Left renal pelvis (tissue), 4 donors: ENCODE measurements at regions not wholly inside any gene's neighbourhood (a gene's known extent, or its start where the extent isn't known, plus 50 kb on each side); places are given as distances from the start of the nearest gene placed in this dataset.

Experiments
- DNase-seq, 4 donors: peaks; one replicate each; pipeline ENCODE4 v3.0.0-alpha.2; 2013; ENCODE audit warnings: low read depth in 4 of 4, low spot score in 3 of 4

- DNase-seq: no peak
Observed at GRCh38 chr1:195019385-195019784, 1588.9 kb downstream of the KCNT2 start.

GRCh38 chr1:195012995-195013394 is 1595.2 kb downstream of the KCNT2 start:
- DNase-seq: no peak

GRCh38 chr1:195005338-195005737 is 1602.9 kb downstream of the KCNT2 start:
- DNase-seq: no peak

- DNase-seq: no peak
Observed at GRCh38 chr1:194990483-194990882, 1617.8 kb downstream of the KCNT2 start.

- DNase-seq: no peak
Observed at GRCh38 chr1:194975913-194976312, 1632.3 kb downstream of the KCNT2 start.

GRCh38 chr1:194968916-194969315 is 1639.3 kb downstream of the KCNT2 start:
- no peak for DNase-seq

- no peak for DNase-seq
Observed at GRCh38 chr1:194959795-194960194, 1648.4 kb downstream of the KCNT2 start.

- DNase-seq: no peak
Observed at GRCh38 chr1:194952171-194952570, 1656.1 kb downstream of the KCNT2 start.

- DNase-seq: no peak
Observed at GRCh38 chr1:194950584-194950983, 1657.7 kb downstream of the KCNT2 start.

GRCh38 chr1:194940336-194941030 is 1667.8 kb downstream of the KCNT2 start:
- DNase-seq: no peak

GRCh38 chr1:194935864-194936263 is 1672.4 kb downstream of the KCNT2 start:
- DNase-seq: no peak

GRCh38 chr1:194931166-194931565 is 1677.1 kb downstream of the KCNT2 start:
- DNase-seq: no peak

- DNase-seq: no peak
Observed at GRCh38 chr1:194930132-194930531, 1678.1 kb downstream of the KCNT2 start.

- no peak for DNase-seq
Observed at GRCh38 chr1:194929357-194929756, 1678.9 kb downstream of the KCNT2 start.

GRCh38 chr1:194919146-194919545 is 1689.1 kb downstream of the KCNT2 start:
- no peak for DNase-seq

GRCh38 chr1:194917769-194918168 is 1690.5 kb downstream of the KCNT2 start:
- DNase-seq: no peak

GRCh38 chr1:194908643-194909042 is 1699.6 kb downstream of the KCNT2 start:
- DNase-seq: no peak

- no peak for DNase-seq
Observed at GRCh38 chr1:194903524-194903923, 1704.7 kb downstream of the KCNT2 start.

- no peak for DNase-seq
Observed at GRCh38 chr1:194889310-194889709, 1702.9 kb upstream of the B3GALT2 start.

GRCh38 chr1:194870860-194871259 is 1684.4 kb upstream of the B3GALT2 start:
- DNase-seq: no peak

- no peak for DNase-seq
Observed at GRCh38 chr1:194866153-194866552, 1679.7 kb upstream of the B3GALT2 start.

GRCh38 chr1:194865383-194865782 is 1679.0 kb upstream of the B3GALT2 start:
- DNase-seq: no peak

GRCh38 chr1:194862129-194862528 is 1675.7 kb upstream of the B3GALT2 start:
- DNase-seq: no peak
